GM18868 (cell line): ENCODE measurements at regions not wholly inside any gene's neighbourhood (a gene's known extent, or its start where the extent isn't known, plus 50 kb on each side); places are given as distances from the start of the nearest gene placed in this dataset.
"Not testable (repeated sequence)": the region's sequence is repeated elsewhere in the genome, so short reads cannot be mapped to it uniquely, and the experiment has no call there.

Source experiments
- ATAC-seq: cut with Tn5 transposase; IDR thresholded peaks from one replicate; pipeline ENCODE4 v1.9.1; 2021; ENCODE audit warnings: mild to moderate bottlenecking, moderate library complexity; ENCODE audit not compliant: unreplicated experiment

DNA sequence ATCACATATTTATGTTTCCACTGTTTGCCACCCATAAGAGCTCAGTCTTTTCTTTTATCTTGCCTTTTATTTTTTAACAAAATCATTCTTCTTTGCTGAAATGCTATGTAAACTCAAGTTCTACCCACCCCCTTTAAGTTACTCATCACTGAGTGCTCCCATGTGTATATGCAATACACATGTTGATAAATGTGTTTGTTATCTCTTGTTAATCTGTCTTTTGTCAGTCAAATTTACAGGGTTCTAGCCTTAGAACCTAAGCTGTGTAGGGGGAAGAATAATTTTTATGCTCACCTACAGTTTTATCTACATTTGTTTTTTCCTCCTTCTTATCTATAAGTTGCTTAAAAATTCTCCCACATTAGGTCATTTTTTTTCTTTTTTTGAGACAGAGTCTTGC is 1195.9 kb downstream of the ROBO2 start:
- ATAC-seq = no peak

DNA sequence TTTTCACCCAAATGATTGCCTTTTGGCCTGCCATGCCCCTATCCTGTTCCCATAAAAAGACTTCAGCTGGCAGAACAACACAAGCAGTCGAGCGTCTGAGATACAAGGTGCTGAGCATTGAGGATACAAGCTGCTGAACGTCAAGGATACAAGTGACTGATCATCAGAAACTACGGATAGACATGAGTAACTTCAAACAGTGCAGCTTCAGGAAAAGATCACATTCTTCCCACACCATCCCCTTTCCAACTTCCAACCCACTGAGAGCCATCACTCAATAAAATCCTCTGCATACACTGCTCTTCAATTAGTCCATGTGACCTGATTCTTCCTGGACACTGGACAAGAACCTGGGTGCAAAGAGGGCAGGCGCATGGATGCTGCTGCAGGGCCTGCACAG is 1198.9 kb downstream of the ROBO2 start:
- no peak for ATAC-seq

DNA sequence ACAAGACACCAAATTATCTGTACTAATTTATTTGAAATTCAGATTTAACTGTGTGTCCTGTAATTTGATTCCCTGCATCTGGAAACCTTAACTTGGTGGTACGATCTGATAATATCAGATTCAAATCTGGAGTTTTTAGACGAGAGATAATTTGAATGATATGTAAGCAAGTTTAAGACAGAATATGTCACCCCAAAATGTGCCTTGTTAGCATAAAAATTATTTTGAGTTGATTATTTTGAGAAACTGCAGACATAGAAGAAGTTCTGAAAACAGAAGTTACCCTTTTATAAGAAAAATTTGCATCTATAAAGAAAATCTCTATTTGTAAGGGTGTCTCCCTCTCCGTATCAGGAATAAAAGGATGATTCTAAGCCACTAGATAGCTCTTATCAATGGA is 1202.8 kb downstream of the ROBO2 start:
- no peak for ATAC-seq

DNA sequence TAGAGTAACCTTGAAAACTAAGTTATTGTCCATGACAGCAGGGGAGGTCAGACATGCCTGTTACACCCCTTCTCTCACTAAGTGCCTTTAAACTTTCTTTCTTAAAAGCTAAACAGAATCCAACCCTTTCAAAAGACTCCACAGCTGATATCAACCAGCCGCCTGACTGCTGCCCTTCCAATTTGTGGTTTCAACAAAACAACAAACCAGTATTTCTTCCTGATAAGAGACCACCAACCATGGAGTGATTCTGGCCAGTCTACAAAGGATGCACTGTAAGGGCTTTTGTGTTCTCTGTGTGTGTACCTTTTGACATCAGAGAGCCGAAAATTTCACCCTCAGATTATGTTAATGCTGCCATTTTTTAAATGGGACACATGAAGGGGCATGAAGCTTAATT is 1204.2 kb downstream of the ROBO2 start:
- no peak for ATAC-seq

DNA sequence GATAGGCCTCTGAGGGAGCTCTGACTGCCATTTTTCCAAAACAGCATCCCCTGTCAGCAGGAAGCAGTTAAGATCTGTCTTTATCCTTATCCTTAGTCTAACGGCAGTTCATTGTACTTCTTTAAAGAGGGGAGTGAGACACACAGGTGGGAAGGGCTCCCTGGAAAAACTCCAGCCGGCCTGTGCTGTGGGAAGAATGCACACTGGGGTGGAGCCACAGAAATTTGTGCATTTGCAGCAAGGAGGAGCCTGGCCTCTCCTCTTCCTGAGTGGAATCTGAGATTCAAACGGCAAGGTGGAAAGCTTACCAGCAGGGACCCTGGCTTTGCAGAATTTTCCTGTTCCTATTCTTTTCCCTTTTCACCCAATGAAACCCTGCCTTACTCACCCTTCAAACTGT is 1209.4 kb downstream of the ROBO2 start:
- ATAC-seq = no peak

DNA sequence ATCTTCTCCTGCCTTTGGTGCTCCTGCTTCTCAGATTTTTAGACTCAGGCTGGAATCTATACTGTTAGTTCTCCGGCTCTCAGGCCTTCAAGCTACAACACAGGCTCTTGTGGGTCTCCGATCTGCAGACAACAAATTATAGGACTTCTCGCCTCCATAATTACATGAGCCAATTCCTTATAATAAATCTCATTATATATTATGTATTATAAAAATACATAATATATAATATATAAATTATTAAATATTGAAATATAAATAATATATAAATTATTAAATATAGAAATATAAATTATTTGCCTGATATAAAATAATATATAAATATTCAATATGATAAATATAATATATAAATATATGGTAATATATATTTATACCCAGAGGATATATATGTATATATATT is 1214.0 kb downstream of the ROBO2 start:
- ATAC-seq = no peak

DNA sequence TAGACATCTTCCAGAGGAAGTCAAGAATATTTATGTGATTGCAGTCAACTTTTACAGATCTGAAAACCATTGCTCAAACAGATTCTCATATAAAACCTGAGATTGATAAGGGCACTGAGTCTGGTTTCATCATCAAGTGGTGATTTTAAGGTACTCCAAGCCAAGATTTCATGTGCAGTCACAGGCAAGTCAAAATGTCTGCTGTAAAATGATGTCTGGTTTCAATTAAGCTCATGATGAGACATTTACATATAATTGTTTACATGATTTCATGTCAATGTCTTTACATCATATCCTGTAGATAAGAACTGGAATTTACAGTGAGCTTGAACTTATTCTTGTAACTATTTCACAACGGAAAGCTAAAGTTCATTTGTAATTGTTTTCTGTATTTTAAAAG is 1215.5 kb downstream of the ROBO2 start:
- no peak for ATAC-seq

DNA sequence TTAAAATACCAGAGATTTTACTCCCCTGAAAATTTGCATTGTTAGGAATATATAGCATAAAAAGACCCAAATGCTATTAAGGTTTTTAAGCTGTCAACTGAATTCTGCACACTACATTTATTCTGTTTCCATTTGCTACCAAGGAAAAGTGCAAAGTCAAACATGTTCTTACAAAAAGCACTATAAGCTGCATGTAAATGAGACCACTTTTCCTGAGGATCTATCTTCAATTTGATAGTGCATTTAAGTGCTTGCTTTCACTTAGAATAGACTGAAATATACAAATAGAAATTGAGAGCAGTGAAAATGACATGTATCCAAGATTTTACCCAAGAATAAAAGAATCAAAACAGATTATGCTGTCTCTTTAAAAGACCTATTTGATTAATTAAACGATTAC is 1216.2 kb downstream of the ROBO2 start:
- no peak for ATAC-seq

DNA sequence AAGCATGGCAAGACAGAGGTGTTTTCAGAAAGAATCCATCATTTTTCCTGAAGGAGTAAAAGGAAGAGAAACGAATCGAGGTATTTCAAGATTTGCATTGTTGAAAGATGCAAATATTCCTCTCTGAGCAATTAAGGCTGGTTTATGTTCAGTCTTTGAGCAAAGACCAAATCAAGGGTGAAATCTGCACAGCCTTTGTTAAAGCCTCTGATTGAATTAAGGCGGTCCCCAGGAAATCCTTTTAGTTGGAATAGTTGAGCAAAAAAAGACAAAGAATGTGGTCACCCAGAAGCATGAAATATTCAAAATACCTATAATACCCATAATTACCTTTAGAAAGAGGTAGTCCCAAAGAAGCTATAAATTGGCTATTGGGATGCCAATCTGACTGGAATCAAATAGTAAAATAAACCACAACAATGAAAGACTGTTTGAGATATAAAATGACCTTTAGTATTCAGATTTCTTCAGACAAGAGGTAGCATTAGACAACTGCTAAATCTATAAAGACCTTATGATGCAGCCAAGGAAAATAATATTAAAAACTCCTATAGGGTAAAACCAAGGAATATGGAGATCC is 1218.1 kb downstream of the ROBO2 start:
- ATAC-seq = no peak

DNA sequence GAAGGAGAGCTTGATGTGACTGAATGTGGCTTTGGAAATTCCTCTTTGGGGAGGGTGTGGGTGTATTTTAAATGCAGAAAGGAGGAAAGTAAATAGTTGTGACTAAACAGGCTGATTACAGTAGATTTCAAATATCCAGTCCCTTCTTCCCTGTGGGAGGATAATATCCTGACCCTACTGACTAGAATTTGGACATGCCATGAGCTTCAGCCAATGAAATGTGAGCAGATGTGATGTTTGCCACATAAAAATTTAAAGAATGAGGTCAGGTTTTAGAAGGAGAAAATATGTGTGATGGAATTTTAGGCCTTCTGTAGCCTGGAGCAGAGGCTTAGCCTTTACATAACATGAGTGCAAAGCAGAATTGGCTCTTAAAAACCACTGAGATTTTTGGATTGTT is 1218.9 kb downstream of the ROBO2 start:
- no peak for ATAC-seq

DNA sequence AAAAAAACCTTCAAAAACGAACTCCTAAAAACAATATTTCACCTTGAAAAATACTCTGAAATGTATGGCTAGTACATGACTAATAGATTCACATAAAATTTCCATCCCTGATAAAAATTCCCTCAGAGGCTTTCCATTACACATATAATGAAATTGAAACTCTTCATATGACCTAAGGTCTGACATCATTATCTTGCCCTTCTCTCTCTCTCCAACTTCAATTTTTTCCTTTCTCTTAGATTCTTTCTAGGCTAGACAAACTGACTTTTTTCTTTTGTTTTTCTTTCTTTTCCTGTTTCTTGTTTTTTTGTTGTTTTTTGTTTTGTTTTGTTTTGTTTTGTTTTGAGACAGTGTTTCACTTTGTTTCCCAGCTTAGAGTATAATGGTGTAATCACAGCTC is 1220.5 kb downstream of the ROBO2 start:
- peak; percentile 37 for ATAC-seq

DNA sequence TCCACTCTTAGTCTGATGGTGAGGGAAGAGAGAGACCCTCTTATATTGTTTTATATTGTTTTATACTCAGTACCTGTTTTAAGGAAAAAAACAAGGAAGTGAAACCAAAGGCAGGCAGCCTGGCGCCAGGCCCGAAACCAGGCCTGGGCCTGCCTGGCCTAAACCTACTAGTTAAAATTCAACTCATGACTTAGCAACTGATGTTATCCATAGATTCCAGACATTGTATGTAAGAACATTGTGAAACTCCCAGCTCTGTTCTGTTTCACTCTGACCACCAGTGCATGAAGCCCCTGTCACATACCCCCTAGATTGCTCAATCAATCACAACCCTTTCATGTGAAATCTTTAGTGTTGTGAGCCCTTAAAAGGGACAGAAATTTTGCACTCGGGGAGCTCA is 1226.7 kb downstream of the ROBO2 start:
- not testable (repeated sequence) for ATAC-seq

DNA sequence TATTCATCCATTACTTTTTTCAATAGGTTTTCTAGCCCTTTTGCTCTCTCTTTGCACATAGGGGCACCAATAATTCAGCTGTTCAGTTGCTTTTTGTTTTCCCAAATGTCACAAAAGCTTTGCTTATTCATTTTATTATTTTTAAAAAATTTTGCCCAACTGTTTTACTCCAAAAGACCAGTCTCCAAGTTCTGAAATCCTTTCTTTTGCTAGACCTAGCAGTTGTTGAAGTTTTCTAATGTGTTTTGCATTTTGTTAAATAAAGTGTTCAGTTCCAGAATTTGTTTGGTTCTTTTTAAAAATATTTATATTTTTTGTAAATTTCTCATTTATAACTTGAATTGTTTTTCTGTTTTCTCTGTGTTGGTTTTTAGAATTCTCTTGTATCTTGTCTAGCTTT is 1227.3 kb downstream of the ROBO2 start:
- ATAC-seq = no peak

DNA sequence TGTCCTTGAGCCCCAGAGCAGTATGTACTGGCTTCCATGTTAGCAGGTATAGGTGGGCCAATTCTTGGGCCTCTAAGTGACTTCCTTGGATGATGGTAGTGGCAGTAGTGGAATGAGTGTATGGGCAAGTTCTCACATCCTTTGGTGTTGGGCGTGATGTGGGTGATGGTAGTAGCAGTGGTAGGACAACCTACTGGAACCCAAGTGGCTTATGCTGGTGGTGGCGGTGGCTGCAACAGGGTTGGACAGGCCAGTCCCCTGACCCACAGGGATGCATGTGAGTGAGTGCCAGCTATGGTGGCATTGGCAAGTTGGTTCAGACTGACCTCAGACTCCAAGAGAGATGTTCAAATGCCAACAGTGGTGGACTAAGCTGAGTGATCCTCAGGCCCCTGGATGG is 1228.2 kb downstream of the ROBO2 start:
- no peak for ATAC-seq

DNA sequence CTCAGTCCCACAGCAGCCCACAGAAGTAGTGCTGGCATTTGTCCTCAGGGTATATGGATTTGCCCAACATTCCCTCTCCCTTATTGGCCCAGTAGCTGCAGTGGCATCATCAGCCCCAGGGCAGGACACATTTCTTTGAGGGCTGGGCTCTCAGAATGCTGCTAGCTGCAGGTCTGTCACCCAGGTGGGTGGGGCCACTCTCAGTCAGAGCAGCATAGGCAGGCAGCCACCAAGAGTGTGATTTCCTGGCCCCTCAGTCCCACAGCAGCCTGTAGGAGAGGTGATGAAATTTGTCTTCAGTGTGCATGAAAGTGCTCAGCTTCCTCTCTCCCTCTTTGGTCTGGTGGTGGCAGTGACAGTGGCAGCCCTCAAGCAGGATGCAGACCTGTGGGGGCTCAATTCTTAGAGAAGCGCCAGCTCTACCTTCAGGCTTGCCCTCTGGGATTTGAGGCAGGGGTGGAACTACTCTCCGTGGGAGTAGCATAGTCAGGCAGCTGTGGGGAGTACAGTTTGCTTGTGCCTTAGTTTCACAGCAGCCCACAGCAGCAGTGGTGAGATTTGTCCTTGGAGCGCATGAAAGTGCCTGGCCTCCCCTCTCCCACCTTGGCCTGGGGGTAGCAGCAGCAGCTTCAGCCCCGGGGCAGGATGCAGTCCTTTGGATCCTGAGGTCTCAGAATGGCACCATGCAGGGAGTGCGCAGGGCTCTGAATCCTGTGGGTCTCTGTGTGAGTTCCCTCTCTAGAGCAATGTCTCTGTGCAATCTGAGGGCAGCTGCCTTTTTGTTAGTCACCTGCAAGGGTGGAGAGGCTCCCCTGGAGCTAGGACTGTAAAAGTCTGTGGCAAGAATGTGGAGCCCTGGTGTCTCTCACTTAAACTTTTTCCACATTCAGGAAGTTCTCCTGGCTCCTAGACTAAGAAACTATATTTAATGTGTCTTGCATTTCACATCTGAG is 1229.1 kb downstream of the ROBO2 start:
- no peak for ATAC-seq

DNA sequence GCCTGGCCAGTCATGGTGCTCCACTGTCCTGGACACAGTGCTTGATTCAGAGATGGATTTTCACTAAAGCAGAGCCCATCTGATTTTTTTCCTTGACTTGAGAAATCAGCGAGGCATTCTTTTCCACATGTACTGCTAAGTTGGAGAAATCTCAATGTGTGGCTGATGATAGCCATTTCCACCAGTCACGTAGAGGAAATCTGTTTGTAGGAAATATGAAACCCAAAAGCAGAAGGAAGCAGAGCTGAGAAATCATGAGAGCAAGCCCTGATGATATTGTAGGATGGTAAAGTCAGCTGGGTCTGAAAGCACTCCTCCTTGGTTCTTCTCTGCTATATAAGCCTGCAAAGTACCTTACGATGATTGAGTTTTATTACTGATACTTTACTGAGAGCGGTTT is 1233.4 kb downstream of the ROBO2 start:
- no peak for ATAC-seq

DNA sequence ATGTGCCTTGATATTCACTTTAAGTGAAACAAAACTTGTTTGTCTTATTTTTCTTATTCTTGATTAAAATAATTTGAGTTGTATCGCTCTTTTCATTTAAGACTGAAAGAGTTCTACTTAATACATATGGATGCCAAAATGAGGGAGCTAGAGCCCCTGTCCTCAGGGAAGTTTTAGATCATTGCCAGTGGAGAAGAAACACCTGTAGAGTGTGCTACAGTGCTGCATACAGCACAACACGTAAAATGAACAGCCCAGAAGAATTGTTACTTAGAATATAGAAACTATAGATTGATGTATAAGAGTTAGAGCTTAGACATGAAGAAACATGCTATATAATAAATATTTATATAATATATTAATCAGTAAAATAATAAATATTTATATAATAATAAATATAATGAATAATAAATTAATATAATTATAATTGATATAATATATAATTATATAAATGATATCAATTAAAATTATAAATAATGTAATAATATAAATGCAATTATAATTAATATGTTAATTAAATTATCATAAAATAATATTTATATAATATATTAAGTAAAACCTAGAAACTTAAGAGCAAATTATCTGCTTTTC is 1234.7 kb downstream of the ROBO2 start:
- no peak for ATAC-seq

DNA sequence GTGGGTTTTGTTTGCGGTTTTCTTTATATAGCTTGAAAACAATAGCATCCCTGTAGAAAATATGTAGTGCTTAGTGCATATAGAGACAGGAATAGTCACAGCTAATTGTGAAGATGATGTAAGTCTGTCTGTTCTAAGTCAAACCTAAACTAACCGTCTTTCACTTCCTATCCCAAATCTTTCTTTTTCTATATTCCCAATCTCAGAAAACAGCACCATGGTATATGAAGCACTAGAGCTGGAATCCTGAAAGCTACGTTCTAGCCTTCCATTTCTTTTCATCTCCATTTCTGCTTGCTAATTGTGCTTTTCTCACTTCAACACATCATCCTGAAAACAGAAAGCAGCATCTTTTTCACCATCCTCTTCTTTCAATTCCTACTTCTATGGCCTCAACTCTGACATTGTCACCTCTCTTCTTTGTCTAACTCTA is 1235.5 kb downstream of the ROBO2 start:
- peak; percentile 52 for ATAC-seq

DNA sequence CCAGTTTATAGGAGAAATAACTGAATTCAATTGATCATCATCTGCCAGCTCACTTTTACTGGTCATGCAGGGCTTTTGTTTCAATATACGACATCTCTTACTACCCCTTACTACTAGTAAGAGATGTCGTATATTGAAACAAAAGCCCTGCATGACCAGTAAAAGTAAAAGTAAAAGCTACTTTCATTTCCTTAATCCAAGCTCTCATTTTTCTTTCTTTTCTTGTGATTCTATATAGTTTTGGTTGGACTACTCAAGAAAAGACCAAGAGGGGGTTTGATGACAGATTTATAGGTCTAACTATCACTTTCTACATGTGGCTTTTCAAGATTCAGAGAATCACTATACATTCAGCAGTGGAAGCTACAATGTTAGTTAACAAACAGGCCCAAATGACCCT is 1237.3 kb downstream of the ROBO2 start:
- peak; percentile 69 for ATAC-seq

DNA sequence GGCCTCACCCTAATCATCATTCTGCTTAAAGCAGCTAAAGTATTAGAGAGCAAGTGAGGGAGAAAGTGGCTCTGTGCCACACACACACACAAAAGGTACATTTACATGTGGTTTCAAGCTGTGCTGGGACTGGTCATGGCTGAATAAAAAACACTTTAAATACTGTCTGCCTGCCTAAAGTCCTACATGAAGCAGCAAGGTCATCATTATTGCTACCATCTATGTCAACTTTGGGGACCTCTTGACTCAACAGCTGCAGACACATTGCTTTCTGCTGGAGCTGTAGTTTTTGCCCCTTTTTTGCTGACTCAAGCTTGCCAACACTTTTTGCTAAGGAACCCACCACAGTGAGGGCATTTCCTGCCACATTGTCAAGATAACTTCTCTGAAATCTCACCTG is 1237.9 kb downstream of the ROBO2 start:
- peak; percentile 31 for ATAC-seq

DNA sequence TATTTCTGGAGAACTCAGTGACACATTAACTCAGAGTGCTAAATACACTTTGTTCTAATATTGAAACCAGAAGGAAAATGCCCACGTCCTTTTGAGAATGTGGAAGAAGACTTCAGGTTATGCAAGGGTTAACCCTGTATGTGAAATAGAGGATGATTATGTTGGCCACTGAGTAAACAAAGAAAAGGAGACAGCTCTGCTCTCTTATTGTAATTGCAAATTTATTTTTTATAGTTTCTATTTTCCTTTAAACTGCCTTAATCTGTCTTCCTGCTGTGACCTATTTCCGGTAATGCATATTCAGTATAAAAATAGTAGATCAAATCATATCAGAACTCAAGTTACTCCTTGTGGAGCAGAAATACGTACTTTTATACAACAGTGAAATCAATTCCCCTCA is 1239.2 kb downstream of the ROBO2 start:
- ATAC-seq = no peak

DNA sequence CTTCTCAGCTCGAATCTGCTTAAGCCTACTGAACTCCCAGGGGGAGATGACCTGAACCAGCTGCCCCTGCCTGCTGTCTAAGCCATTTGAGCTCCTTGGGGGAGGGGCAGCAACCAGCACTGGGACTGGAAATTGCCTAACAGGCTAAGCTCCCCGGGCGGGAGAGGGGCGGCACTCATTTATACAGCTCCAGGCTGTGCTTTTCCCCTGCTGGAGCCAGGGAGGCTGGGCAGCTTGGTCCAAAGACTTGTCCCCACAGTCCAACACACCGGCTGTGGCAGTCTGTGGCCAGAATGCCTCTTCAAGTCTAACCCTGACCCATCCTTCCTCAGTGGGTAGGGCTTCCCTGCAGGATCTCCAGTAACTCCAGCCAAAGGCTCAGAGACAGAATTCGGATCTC is 1241.5 kb downstream of the ROBO2 start:
- ATAC-seq = no peak
